Stimulated activated effector memory CD8-positive, alpha-beta T cell treated with anti-CD3 and anti-CD28 coated beads, Interleukin-12 subunit alpha, Interleukin-12 subunit beta, amount 100 ng/mL, for 72 hours (primary cell): ENCODE measurements at regions not wholly inside any gene's neighbourhood (a gene's known extent, or its start where the extent isn't known, plus 50 kb on each side); places are given as distances from the start of the nearest gene placed in this dataset.

Source experiments
- ATAC-seq: fragments of 150-1000 bp; cut with Tn5 transposase; 2 replicates; pipeline ENCODE4 v1.10.0; 2021
- DNase-seq, 2 donors: peaks; one replicate each; pipeline ENCODE4 v3.0.0; 2021 to 2022; ENCODE audit warnings: low spot score in 2 of 2
- H3K27ac Mint-ChIP-seq: one replicate; pipeline ENCODE4 v1.8.0; 2022; ENCODE audit warnings: mild to moderate bottlenecking, mixed read lengths
- H3K36me3 Mint-ChIP-seq: one replicate; pipeline ENCODE4 v1.8.0; 2022; ENCODE audit warnings: mild to moderate bottlenecking, mixed read lengths
- H3K4me1 Mint-ChIP-seq: one replicate; pipeline ENCODE4 v1.8.0; 2022; ENCODE audit warnings: mixed read lengths
- H3K4me3 Mint-ChIP-seq: one replicate; pipeline ENCODE4 v1.8.0; 2022; ENCODE audit warnings: mild to moderate bottlenecking, mixed read lengths
- H3K9me3 Mint-ChIP-seq: one replicate; pipeline ENCODE4 v1.8.0; 2022; ENCODE audit warnings: mixed read lengths

GRCh38 chr10:117674201-117674600, 131.7 kb downstream of the EMX2 start:
- no peaks in the 10 kb centered on the region for H3K36me3 Mint-ChIP-seq
- ATAC-seq (no peak), DNase-seq (no peak)
- no peak overlapping the region for H3K27ac Mint-ChIP-seq
- no peak overlapping the region for H3K4me3 Mint-ChIP-seq
- H3K9me3 Mint-ChIP-seq, result no peaks in the 10 kb centered on the region
- H3K4me1 Mint-ChIP-seq, result no peaks in the 10 kb centered on the region

- no peak for ATAC-seq
- no peak overlapping the region for H3K4me3 Mint-ChIP-seq
- no peak overlapping the region for H3K27ac Mint-ChIP-seq
- H3K36me3 Mint-ChIP-seq, result no peaks in the 10 kb centered on the region
- H3K9me3 Mint-ChIP-seq, result no peaks in the 10 kb centered on the region
- DNase-seq, result no peak
- no peaks in the 10 kb centered on the region for H3K4me1 Mint-ChIP-seq
Observed at GRCh38 chr10:117674646-117675045, 132.1 kb downstream of the EMX2 start.

GRCh38 chr10:117675514-117676055, 133.0 kb downstream of the EMX2 start:
- Mint-ChIP-seq H3K4me1 (no peaks in the 10 kb centered on the region), H3K4me3 (no peak overlapping the region), H3K9me3 (no peaks in the 10 kb centered on the region), H3K27ac (no peak overlapping the region), H3K36me3 (no peaks in the 10 kb centered on the region)
- no peak for ATAC-seq
- DNase-seq, result no peak

GRCh38 chr10:117677239-117677638, 134.7 kb downstream of the EMX2 start:
- Mint-ChIP-seq H3K27ac (no peak overlapping the region), H3K4me1 (no peaks in the 10 kb centered on the region), H3K36me3 (no peaks in the 10 kb centered on the region), H3K9me3 (no peaks in the 10 kb centered on the region), H3K4me3 (no peak overlapping the region)
- DNase-seq, result no peak
- no peak for ATAC-seq

DNA sequence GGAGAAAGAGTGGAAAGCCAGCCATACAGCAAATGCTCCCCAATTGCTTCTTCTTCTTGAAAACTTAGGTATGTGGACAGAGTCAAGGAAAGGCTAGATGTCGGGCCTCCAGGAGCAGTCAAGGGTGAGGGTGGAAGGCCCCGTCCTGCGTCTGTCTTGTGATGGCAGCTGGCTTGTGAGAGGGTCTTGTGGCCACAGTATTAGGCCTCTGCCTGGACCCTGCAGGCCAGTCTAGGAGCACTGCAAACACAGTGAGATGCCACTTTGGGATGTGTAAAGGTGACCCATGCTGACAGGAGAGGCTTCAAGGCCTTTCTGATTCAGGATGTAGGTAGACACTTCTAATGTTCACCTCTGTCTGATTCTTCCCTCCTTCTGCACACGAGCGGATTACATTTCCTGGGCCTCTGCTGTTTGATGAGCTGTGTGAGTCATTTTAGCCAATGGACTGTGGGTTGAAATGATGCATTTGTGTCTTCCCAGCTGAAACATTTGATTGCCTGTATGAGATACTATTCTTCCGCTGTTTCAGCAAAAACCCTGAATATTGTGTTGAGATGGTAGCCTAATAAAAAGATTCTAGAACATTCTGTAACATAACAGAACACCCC, 135.4 kb downstream of the EMX2 start:
- no peaks in the 10 kb centered on the region for H3K4me1 Mint-ChIP-seq
- H3K9me3 Mint-ChIP-seq, result no peaks in the 10 kb centered on the region
- no peak for DNase-seq
- no peak for ATAC-seq
- H3K27ac Mint-ChIP-seq, result no peak overlapping the region
- H3K36me3 Mint-ChIP-seq, result no peaks in the 10 kb centered on the region
- H3K4me3 Mint-ChIP-seq, result no peak overlapping the region

DNA sequence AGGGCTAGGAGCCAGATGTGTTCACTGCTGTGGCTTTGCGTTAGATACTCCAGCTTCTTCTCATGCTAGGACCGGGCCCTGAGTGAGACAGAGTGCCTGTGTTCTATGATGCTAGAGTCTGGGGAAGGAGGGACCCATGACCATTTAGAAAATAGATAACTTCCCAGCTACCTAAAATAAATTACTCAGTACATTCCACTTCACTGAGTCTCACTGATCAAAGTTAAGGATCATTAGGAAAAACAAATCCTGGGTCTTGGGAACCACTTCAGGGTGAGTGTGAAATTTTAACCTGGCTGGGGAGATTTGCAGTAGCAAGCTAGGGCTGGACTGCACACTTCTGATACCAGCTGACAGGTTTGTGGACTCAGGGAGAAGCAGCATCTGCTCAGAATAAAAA, 138.1 kb downstream of the EMX2 start:
- Mint-ChIP-seq H3K9me3 (no peaks in the 10 kb centered on the region), H3K4me3 (no peak overlapping the region), H3K4me1 (no peaks in the 10 kb centered on the region), H3K36me3 (no peaks in the 10 kb centered on the region), H3K27ac (no peak overlapping the region)
- ATAC-seq (no peak), DNase-seq (no peak)

DNA sequence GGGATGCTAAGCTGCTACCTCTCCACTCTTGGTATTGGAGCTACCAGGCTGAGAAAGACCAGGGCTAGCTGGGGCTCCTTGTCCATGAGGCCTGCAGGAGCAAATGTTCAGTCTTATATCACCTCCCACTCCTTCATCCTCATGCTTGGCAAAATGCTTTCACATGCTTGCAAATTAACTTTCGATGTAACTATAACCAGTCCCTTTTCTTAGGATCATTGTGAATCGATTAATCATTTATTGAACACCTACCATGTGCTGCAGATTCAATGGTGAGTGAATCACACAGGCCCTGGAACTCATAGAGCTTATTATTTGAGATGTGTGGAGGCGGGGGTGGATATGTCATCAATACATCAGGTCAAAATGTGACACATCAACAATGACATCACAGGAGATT, 138.6 kb downstream of the EMX2 start:
- DNase-seq (no peak), ATAC-seq (no peak)
- Mint-ChIP-seq H3K4me3 (no peak overlapping the region), H3K9me3 (no peaks in the 10 kb centered on the region), H3K36me3 (no peaks in the 10 kb centered on the region), H3K4me1 (no peaks in the 10 kb centered on the region), H3K27ac (no peak overlapping the region)

GRCh38 chr10:117684046-117684610, 141.6 kb downstream of the EMX2 start:
- H3K36me3 Mint-ChIP-seq, result no peaks in the 10 kb centered on the region
- ATAC-seq (no peak), DNase-seq (no peak)
- no peak overlapping the region for H3K4me3 Mint-ChIP-seq
- H3K9me3 Mint-ChIP-seq, result no peaks in the 10 kb centered on the region
- H3K4me1 Mint-ChIP-seq, result no peaks in the 10 kb centered on the region
- no peak overlapping the region for H3K27ac Mint-ChIP-seq

GRCh38 chr10:117684672-117685211, 142.2 kb downstream of the EMX2 start:
- ATAC-seq (no peak), DNase-seq (no peak)
- H3K27ac Mint-ChIP-seq, result no peak overlapping the region
- no peaks in the 10 kb centered on the region for H3K9me3 Mint-ChIP-seq
- H3K4me1 Mint-ChIP-seq, result no peaks in the 10 kb centered on the region
- no peak overlapping the region for H3K4me3 Mint-ChIP-seq
- no peaks in the 10 kb centered on the region for H3K36me3 Mint-ChIP-seq

DNA sequence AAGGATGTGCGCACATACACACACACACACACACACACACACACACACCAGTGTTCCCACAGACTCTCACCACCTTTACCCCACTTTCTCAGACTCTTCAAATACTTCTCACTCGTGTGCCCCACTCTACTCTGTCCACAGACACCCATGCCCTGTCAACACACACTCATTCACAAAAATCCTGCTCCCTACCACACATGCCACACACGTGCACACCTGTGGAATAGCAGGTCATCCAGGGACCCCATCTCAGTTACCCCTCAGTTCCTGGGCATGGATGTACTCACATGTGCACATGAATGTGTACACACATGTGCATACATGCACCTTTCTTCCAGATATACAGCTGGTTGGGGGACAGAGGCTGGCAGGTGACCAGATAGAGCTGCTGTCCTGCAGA, 142.9 kb downstream of the EMX2 start:
- no peaks in the 10 kb centered on the region for H3K9me3 Mint-ChIP-seq
- no peak overlapping the region for H3K4me3 Mint-ChIP-seq
- no peaks in the 10 kb centered on the region for H3K36me3 Mint-ChIP-seq
- DNase-seq (no peak), ATAC-seq (no peak)
- H3K4me1 Mint-ChIP-seq, result no peaks in the 10 kb centered on the region
- no peak overlapping the region for H3K27ac Mint-ChIP-seq

DNA sequence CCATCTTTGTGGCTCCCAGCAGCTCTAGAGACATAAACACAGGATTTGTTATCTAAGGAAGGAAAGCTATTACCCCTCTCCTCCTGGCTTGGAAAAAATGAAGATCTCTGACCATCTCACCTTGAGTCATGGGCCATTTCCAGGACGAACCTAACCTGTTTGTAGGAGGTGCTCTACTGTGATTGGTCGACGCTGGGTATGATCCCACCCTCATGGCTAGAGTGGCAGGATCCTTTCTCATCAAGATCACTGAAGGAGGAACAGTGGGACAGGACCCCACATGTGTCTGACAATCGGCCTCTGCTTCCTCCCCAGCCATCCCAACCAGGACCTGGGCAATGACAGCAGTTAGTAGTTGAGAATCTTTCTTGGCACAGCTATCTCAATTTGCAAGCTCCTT, 144.1 kb downstream of the EMX2 start:
- DNase-seq (no peak), ATAC-seq (no peak)
- Mint-ChIP-seq H3K9me3 (no peaks in the 10 kb centered on the region), H3K4me3 (no peak overlapping the region), H3K27ac (no peak overlapping the region), H3K36me3 (no peaks in the 10 kb centered on the region), H3K4me1 (no peaks in the 10 kb centered on the region)

GRCh38 chr10:117688358-117688757, 145.8 kb downstream of the EMX2 start:
- H3K36me3 Mint-ChIP-seq, result no peaks in the 10 kb centered on the region
- H3K4me3 Mint-ChIP-seq, result no peak overlapping the region
- DNase-seq (no peak), ATAC-seq (no peak)
- no peaks in the 10 kb centered on the region for H3K4me1 Mint-ChIP-seq
- no peaks in the 10 kb centered on the region for H3K9me3 Mint-ChIP-seq
- no peak overlapping the region for H3K27ac Mint-ChIP-seq

DNA sequence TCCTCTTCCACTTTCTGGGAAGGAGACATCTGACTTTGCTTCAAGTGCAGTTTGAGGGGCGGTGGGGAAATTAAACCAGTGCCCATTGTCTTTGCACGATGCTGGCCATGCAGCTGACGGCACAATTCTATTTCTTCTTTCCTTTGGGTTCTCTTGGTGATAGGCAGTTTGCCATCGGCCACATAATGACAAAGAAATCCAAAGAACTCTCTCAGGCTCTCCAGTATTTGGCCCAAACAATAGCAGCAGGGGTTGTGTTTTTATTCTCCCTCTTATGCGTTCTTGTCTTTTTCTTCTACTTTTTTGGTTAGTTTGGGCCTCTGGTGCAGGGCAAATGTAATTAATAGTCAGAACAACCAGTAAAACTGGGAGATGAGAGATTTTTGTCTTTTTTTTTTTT, 147.0 kb downstream of the EMX2 start:
- ATAC-seq, result no peak
- Mint-ChIP-seq H3K4me3 (no peak overlapping the region), H3K27ac (no peak overlapping the region), H3K9me3 (no peaks in the 10 kb centered on the region), H3K36me3 (no peaks in the 10 kb centered on the region), H3K4me1 (no peaks in the 10 kb centered on the region)
- DNase-seq, result no peak

GRCh38 chr10:117690359-117690758, 147.8 kb downstream of the EMX2 start:
- ATAC-seq, result no peak
- H3K36me3 Mint-ChIP-seq, result no peaks in the 10 kb centered on the region
- no peaks in the 10 kb centered on the region for H3K4me1 Mint-ChIP-seq
- no peaks in the 10 kb centered on the region for H3K9me3 Mint-ChIP-seq
- no peak overlapping the region for H3K27ac Mint-ChIP-seq
- H3K4me3 Mint-ChIP-seq, result no peak overlapping the region
- DNase-seq, result no peak

DNA sequence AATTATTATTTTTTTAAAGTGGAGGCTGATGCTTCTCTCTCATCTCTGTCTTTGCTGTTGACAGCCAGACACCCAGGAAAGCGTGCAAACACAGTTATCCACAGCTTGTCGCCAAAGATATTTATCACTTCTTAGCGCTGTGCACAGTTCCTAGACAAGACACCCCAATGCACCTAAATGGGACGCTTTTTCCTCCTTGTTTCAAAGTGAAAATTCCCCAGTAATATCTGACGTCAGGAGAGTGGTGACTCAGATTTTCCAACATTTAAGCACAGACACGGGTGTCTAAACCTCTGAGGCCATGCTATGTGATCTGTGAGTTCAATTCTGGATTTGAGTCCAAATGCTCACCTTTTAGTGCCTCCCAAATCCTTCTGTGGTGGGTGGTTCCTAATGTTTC, 151.6 kb downstream of the EMX2 start:
- H3K4me1 Mint-ChIP-seq, result no peaks in the 10 kb centered on the region
- no peaks in the 10 kb centered on the region for H3K36me3 Mint-ChIP-seq
- DNase-seq (no peak), ATAC-seq (no peak)
- H3K27ac Mint-ChIP-seq, result no peak overlapping the region
- no peak overlapping the region for H3K4me3 Mint-ChIP-seq
- peaks cover 2% of the 10 kb centered on the region for H3K9me3 Mint-ChIP-seq

- Mint-ChIP-seq H3K27ac (no peak overlapping the region), H3K4me1 (no peaks in the 10 kb centered on the region), H3K4me3 (no peak overlapping the region), H3K9me3 (peaks cover 2% of the 10 kb centered on the region), H3K36me3 (no peaks in the 10 kb centered on the region)
- ATAC-seq (no peak), DNase-seq (no peak)
Observed at GRCh38 chr10:117697402-117697801, 154.9 kb downstream of the EMX2 start.
